ENCODE measurements at regions not wholly inside any gene's neighbourhood (a gene's known extent, or its start where the extent isn't known, plus 50 kb on each side); places are given as distances from the start of the nearest gene placed in this dataset.

DNA sequence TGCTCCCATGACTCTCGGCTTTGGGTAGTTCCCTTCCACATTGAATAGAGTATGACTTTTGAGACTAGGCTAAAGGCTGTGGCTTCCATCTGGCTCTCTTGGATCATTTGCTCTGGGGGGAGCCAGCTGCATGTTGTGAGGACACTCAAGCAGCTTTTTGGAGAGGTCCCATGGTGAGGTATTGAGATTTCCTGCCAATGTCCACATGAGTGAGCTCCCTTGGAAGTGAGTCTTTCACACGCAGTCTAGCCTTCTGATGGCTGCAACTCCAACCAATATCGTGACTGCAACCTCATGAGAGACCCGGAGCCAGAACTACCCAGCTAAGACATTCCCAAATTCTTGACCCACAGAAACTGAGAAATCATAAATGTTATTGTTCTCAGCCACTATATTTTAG, 127.7 kb upstream of the KAZN start:
- DNase-seq = no peak

GRCh38 chr1:14474856-14475255, 123.6 kb upstream of the KAZN start:
- DNase-seq = no peak

- no peak for DNase-seq
These were observed 122.1 kb upstream of the KAZN start for GRCh38 chr1:14476170-14476955.

- no peak for DNase-seq
These were observed 120.4 kb upstream of the KAZN start for GRCh38 chr1:14478120-14478519.

DNA sequence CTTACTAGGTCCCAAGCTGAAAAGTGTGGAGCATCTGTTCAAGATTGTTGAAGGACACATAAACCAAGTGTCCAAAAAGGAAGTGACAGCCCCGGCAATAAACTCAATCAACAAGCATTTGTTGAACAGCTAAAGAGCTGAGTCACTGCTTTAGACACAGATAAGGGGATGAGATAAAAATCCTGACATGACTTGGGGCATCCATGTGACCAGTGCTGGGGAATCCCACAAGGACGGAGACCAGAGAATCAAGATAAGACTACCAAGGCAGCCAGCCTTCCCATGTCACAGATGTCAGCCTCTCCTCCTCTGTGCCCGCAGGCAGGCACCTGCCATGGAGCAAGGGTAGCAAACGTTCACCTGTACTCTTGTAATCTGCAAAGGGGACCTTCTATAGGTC, 118.6 kb upstream of the KAZN start:
- DNase-seq = no peak

DNA sequence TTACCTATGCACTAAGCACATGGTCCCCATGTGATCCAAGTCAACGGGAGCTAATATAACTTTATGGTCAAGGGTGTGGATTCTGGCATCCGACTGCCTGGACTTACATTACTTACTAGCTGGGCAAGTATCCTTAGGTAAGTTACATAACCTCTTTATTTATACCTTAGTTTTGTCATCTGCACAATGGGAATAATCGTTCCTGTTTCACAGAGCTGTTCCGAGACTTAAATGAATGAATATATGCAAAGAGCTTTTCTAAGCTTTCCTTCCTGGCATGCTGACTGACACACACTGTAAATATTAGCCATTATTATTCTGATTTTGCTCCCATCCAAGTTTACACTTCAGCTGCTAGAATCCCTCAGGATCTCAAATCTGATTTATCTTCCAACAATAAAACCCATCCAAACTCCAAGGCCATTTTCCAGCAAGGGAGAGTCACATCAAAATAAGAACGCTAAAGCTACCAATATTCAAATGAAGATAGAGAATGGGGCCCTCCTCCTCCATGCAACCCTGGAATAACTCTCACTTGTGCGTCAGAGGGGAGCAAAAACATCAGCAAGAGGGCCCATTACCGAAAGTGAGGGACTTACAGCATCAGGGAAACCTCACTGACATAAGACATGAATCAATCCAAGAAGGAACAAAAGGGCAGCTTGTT, 115.6 kb upstream of the KAZN start:
- no peak for DNase-seq

GRCh38 chr1:14485285-14485684, 113.2 kb upstream of the KAZN start:
- no peak for DNase-seq

- no peak for DNase-seq
These were observed 111.9 kb upstream of the KAZN start for GRCh38 chr1:14486401-14487201.

DNA sequence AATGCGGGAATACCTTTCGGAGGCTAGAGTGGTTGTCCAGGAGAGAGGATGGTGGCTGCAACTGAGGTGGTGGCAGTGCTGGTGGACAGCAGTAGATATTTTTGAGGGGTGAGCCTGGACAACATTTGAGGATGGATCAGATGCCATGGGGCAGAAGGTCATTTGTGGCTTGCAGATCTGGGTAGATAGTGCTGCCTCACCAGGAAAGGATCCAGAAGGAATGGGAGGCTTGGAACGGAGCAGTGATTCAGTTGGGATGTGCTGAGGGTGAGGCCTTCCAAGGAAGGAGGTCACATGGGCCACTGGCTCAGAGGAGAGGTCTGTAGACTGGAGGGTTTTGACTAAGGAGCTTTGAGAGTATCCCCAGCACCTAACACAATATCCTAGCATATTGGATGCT, 110.8 kb upstream of the KAZN start:
- DNase-seq = no peak

DNA sequence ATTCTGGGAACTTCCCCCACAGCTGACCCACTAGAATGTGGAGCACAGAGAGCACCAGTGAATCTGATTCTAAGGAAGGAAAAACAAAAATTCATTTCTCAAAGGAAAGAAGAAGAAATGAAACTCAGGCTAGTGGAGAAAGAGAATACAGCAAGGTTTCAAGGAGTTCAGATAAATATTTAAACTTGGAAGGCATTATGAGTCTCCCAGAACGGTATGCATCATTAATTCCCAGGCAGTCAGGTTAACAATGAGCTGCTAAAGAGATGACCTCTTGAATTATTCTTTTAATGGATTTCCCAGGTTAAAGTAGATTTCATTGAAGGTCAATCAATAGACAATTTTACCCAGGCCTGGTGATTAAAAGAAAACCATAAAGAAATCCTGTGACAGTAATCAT, 103.6 kb upstream of the KAZN start:
- no peak for DNase-seq

DNA sequence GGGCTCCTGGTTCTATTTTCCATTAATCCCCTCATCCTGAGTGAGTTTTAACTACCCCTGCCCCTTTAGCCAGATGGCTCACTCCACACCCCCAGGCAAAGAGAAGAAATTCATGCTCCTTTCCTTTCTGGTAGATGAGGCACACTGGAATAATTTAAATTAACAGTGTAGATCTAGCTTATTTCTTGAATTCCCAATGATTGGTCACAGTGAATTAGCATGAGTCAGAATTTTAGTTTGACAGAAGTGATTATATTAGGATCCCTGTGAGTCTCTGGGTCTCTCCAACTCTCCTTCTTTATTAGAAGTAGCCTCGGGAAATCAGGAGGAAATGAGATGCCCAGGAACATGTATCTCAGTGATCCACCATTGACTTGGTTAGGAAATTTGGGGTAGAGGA, 103.1 kb upstream of the KAZN start:
- DNase-seq = no peak

GRCh38 chr1:14495996-14496395, 102.5 kb upstream of the KAZN start:
- DNase-seq = no peak

DNA sequence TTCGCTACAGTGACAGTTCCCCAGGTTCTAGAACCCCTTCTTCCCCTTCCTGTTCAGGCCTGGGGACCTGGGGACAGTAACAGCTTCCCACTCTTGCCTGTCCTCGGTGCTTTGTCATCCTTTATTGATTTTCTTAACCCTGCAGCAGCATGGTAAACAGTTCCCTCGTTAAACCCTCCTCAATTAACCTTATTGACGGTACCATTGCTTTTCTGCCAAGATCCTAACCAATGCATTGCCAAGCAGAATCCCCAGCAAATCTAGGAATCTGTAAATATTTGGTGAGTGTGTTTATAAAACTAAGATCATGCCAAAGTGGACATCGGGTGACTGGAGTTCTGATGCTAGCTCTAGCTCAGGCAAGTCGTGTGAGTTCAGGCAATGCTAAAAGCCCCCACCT, 99.6 kb upstream of the KAZN start:
- DNase-seq = no peak

DNA sequence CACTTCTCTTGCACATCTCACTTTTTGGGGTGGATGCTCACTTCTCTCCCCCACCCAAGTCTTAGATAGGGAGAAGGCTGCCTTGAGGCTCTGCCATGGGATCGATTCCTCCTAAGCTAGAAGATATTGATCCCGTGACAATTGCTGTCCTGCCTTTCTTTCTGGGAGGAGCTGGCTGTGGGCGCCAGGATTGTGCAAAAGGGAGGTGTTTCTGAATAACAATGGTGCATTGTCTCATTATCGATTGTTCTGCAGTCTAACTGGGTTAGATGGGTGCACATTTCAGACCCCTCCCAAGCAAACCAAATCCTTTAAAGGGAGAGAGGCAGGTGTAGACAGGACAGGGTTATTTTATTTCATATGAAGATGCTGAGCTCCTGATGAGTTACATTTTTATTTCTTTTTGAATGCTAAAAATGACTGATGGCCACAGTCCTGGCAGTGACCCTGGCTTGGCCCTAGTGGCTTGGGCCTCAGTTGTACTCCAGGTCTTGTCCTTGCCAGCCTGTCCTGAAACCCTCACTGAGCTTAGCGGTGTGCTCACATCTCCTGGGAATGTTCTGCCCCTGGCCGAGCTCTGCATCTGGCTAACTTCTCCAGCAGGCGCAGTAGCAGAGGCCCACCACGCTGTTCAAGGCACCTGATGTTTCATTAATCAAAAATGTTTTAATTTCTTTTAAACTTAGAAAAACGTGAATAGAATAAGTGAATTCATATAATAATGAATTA, 99.0 kb upstream of the KAZN start:
- DNase-seq = no peak

DNA sequence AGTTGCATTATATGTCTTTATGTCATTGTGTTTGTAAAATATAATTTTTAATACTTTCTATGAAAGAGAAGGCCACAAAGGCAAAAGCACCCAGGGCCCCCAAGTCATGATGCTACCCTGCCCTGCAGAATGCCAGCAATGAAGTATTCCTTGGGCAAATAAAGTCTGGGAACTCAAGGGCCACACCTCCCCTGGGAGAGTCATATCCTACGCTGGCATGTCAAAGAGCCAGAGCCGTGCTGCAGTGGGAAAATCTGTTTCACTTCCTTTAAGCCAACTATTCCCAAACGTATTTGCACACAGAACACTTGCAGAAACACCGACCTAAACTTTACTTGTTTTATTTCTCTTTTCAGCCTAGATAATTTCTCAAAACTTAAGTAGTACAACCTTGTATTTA, 98.4 kb upstream of the KAZN start:
- no peak for DNase-seq

- DNase-seq = no peak
These were observed 97.6 kb upstream of the KAZN start for GRCh38 chr1:14500912-14501311.

DNA sequence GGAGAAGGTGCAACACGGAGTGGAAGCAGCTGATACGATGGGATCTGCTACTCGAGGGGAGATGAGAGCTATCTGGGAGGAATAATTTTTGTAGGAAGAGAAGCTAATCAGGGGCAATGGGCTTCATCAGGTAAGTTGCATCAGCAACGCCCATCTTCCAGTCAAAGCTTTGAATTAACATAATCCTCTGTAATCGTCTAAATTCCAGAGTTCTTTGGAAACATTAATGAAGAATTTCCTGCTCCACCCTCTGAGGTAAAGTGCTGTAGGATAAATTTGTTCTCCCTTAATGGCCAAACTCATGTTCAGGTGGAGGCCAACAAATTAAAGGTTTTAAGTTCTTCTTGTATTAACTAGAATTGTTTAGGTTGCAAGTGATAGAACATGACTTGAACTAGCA, 94.0 kb upstream of the KAZN start:
- no peak for DNase-seq

- DNase-seq = no peak
These were observed 91.8 kb upstream of the KAZN start for GRCh38 chr1:14506471-14507255.

DNA sequence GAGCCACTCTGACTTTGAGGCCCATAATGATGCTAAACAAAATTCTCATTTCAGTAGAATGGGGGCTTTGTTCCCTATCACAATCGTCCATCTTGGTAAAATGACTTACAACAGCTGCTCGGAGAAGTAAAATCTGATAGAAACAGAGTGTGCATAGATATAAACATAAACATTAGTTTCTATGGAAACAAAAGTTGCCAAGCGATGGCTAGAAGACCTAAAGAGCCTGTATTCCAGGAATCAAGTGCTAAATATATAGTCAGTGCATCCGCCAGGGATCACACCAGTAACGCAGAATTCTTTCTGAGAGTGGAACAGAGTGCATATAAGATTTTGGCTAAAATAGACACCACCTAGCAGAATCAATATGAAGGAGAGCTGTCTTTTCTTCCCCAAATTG, 91.2 kb upstream of the KAZN start:
- no peak for DNase-seq

DNA sequence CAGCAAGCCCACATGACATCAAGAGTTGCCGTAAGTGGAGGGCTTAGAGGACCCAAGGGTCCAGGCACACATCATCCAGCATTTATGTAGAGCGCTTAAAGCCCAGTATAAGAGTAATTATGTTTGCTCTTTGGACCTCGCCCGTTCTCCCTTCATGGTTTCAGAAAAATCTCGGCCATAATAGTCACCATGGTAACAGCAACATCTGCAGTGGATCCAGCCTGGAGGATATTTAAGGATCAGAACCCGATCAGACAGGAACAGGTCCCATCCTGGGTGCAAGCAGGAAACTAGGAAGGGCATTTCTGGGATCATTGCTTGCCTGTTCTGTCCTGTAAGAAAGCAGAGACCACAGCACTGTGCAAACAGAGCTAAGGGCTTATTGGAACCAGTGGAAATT, 89.9 kb upstream of the KAZN start:
- no peak for DNase-seq

- DNase-seq = no peak
These were observed 87.3 kb upstream of the KAZN start for GRCh38 chr1:14511166-14511680.
